Naive thymus-derived CD8-positive, alpha-beta T cell (primary cell): ENCODE measurements at regions not wholly inside any gene's neighbourhood (a gene's known extent, or its start where the extent isn't known, plus 50 kb on each side); places are given as distances from the start of the nearest gene placed in this dataset.

Experiments used
- ATAC-seq, 2 donors: fragments of 150-1000 bp; cut with Tn5 transposase in 1 of 2; sonication (Bioruptor Pico), chemical (Tn5 transposase) in 1 of 2; 1 replicate in 1 of 2; 2 replicates in 1 of 2; pipeline ENCODE4 v1.10.0; 2021; ENCODE audit warnings: mild to moderate bottlenecking in 2 of 2, moderate library complexity in 2 of 2
- POLR2A ChIA-PET: fragments of 350-600 bp; sonication (Branson Sonifier 250); formaldehyde crosslinking; loops from one replicate; lab custom pipeline; 2021; ENCODE audit warnings: antibody characterized with exemption; lab: Charles Lee
- DNase-seq, 10 donors: peaks; one replicate each; pipeline versions ENCODE4 v3.0.0 to v3.0.0-alpha.2; 2020 to 2022
- H3K27ac Mint-ChIP-seq, 10 donors: one replicate each; pipeline ENCODE4 v1.8.0; 2020 to 2022; ENCODE audit warnings: mild to moderate bottlenecking in 10 of 10, mixed read lengths in 10 of 10, moderate library complexity in 4 of 10, inconsistent platforms in 1 of 10
- H3K27me3 Mint-ChIP-seq, 5 donors: one replicate each; pipeline ENCODE4 v1.8.0; 2021 to 2022; ENCODE audit warnings: mixed read lengths in 5 of 5
- H3K36me3 Mint-ChIP-seq, 3 donors: one replicate each; pipeline ENCODE4 v1.8.0; 2020 to 2022; ENCODE audit warnings: mixed read lengths in 3 of 3, mild to moderate bottlenecking in 2 of 3, inconsistent platforms in 1 of 3
- H3K4me1 Mint-ChIP-seq, 4 donors: one replicate each; pipeline ENCODE4 v1.8.0; 2021 to 2022; ENCODE audit warnings: mixed read lengths in 4 of 4
- H3K4me3 Mint-ChIP-seq, 10 donors: one replicate each; pipeline ENCODE4 v1.8.0; 2020 to 2022; ENCODE audit warnings: mild to moderate bottlenecking in 10 of 10, mixed read lengths in 10 of 10, moderate library complexity in 6 of 10, inconsistent platforms in 1 of 10
- H3K9me3 Mint-ChIP-seq, 9 donors: one replicate each; pipeline ENCODE4 v1.8.0; 2020 to 2022; ENCODE audit warnings: mixed read lengths in 9 of 9, mild to moderate bottlenecking in 3 of 9, inconsistent platforms in 1 of 9, moderate library complexity in 1 of 9

- ATAC-seq, result no peak
- H3K4me3 Mint-ChIP-seq, result no peak overlapping the region
- POLR2A ChIA-PET, result no interaction called here
Measured at GRCh38 chr16:56109994-56110393, 81.3 kb upstream of the GNAO1 start.

GRCh38 chr16:56109205-56109604 is 82.1 kb upstream of the GNAO1 start:
- H3K9me3 Mint-ChIP-seq, result no peaks in the 10 kb centered on the region
- no peak overlapping the region for H3K27ac Mint-ChIP-seq

More at GRCh38 chr16:56109994-56110393, 81.3 kb upstream of the GNAO1 start:
- no peak overlapping the region for H3K27ac Mint-ChIP-seq
- no peaks in the 10 kb centered on the region for H3K36me3 Mint-ChIP-seq
- no peaks in the 10 kb centered on the region for H3K9me3 Mint-ChIP-seq
- peaks cover 0 to 2% (median 0%) of the 10 kb centered on the region in 4 donors for H3K4me1 Mint-ChIP-seq
- H3K27me3 Mint-ChIP-seq, result peaks cover 0 to 19% (median 6%) of the 10 kb centered on the region in 5 donors
- DNase-seq, result no peak

GRCh38 chr16:56108724-56109123 is 82.6 kb upstream of the GNAO1 start:
- peaks cover 0 to 2% (median 0%) of the 10 kb centered on the region in 4 donors for H3K4me1 Mint-ChIP-seq
- peaks cover 0 to 16% (median 3%) of the 10 kb centered on the region in 5 donors for H3K27me3 Mint-ChIP-seq
- no peaks in the 10 kb centered on the region for H3K36me3 Mint-ChIP-seq
- no peaks in the 10 kb centered on the region for H3K9me3 Mint-ChIP-seq
- no peak for ATAC-seq
- H3K27ac Mint-ChIP-seq, result no peak overlapping the region
- H3K4me3 Mint-ChIP-seq, result no peak overlapping the region
- POLR2A ChIA-PET, result no interaction called here
- DNase-seq, result no peak

More at GRCh38 chr16:56109205-56109604, 82.1 kb upstream of the GNAO1 start:
- POLR2A ChIA-PET, result no interaction called here
- no peak for ATAC-seq
- DNase-seq, result no peak
- Mint-ChIP-seq H3K4me1 (peaks cover 0 to 2% (median 0%) of the 10 kb centered on the region in 4 donors), H3K36me3 (no peaks in the 10 kb centered on the region), H3K27me3 (peaks cover 0 to 16% (median 6%) of the 10 kb centered on the region in 5 donors), H3K4me3 (no peak overlapping the region)

GRCh38 chr16:56108056-56108471 is 83.2 kb upstream of the GNAO1 start:
- H3K9me3 Mint-ChIP-seq, result no peaks in the 10 kb centered on the region
- POLR2A ChIA-PET, result no interaction called here
- H3K27me3 Mint-ChIP-seq, result peaks cover 0 to 16% (median 3%) of the 10 kb centered on the region in 5 donors
- ATAC-seq (no peak), DNase-seq (no peak)
- no peaks in the 10 kb centered on the region for H3K36me3 Mint-ChIP-seq
- peaks cover 0 to 2% (median 0%) of the 10 kb centered on the region in 4 donors for H3K4me1 Mint-ChIP-seq
- H3K27ac Mint-ChIP-seq, result no peak overlapping the region
- no peak overlapping the region for H3K4me3 Mint-ChIP-seq

GRCh38 chr16:56106527-56106926 is 84.8 kb upstream of the GNAO1 start:
- ATAC-seq (no peak), DNase-seq (no peak)
- POLR2A ChIA-PET, result no interaction called here
- H3K9me3 Mint-ChIP-seq, result no peaks in the 10 kb centered on the region
- no peaks in the 10 kb centered on the region for H3K36me3 Mint-ChIP-seq
- no peak overlapping the region for H3K4me3 Mint-ChIP-seq
- peaks cover 0 to 2% (median 0%) of the 10 kb centered on the region in 4 donors for H3K4me1 Mint-ChIP-seq
- H3K27me3 Mint-ChIP-seq, result peaks cover 0 to 16% (median 4%) of the 10 kb centered on the region in 5 donors
- no peak overlapping the region for H3K27ac Mint-ChIP-seq

- H3K4me1 Mint-ChIP-seq, result peaks cover 0 to 2% (median 0%) of the 10 kb centered on the region in 4 donors
- DNase-seq (no peak), ATAC-seq (no peak)
- POLR2A ChIA-PET, result no interaction called here
- H3K27ac Mint-ChIP-seq, result no peak overlapping the region
- H3K9me3 Mint-ChIP-seq, result no peaks in the 10 kb centered on the region
- peaks cover 6 to 23% (median 17%) of the 10 kb centered on the region in 5 donors for H3K27me3 Mint-ChIP-seq
- no peak overlapping the region for H3K4me3 Mint-ChIP-seq
- no peaks in the 10 kb centered on the region for H3K36me3 Mint-ChIP-seq
Measured at GRCh38 chr16:56102906-56103305, 88.4 kb upstream of the GNAO1 start.

- no peak for DNase-seq
- Mint-ChIP-seq H3K36me3 (no peaks in the 10 kb centered on the region), H3K9me3 (no peaks in the 10 kb centered on the region), H3K27ac (no peak overlapping the region), H3K27me3 (peaks cover 6 to 21% (median 19%) of the 10 kb centered on the region in 5 donors), H3K4me1 (peaks cover 0 to under 1% (median 0%) of the 10 kb centered on the region in 4 donors), H3K4me3 (no peak overlapping the region)
- no peak for ATAC-seq
- POLR2A ChIA-PET, result no interaction called here
Measured at GRCh38 chr16:56102183-56102686, 89.1 kb upstream of the GNAO1 start.

- H3K36me3 Mint-ChIP-seq, result no peaks in the 10 kb centered on the region
- H3K27me3 Mint-ChIP-seq, result peaks cover 6 to 21% (median 16%) of the 10 kb centered on the region in 5 donors
- DNase-seq, result no peak
- ATAC-seq, result no peak
- no peak overlapping the region for H3K4me3 Mint-ChIP-seq
- H3K4me1 Mint-ChIP-seq, result no peaks in the 10 kb centered on the region
- POLR2A ChIA-PET, result no interaction called here
- no peaks in the 10 kb centered on the region for H3K9me3 Mint-ChIP-seq
- no peak overlapping the region for H3K27ac Mint-ChIP-seq
Measured at GRCh38 chr16:56101480-56101879, 89.8 kb upstream of the GNAO1 start.

GRCh38 chr16:56097306-56097705 is 94.0 kb upstream of the GNAO1 start:
- Mint-ChIP-seq H3K4me1 (no peaks in the 10 kb centered on the region), H3K27ac (no peak overlapping the region), H3K36me3 (no peaks in the 10 kb centered on the region), H3K9me3 (no peaks in the 10 kb centered on the region), H3K27me3 (peaks cover 3 to 25% (median 10%) of the 10 kb centered on the region in 5 donors), H3K4me3 (no peak overlapping the region)
- no peak for ATAC-seq
- POLR2A ChIA-PET, result no interaction called here
- no peak for DNase-seq

GRCh38 chr16:56094231-56094630 is 97.1 kb upstream of the GNAO1 start:
- POLR2A ChIA-PET, result no interaction called here
- no peaks in the 10 kb centered on the region for H3K36me3 Mint-ChIP-seq
- H3K27me3 Mint-ChIP-seq, result peaks cover 2 to 31% (median 6%) of the 10 kb centered on the region in 5 donors
- ATAC-seq (no peak), DNase-seq (no peak)
- no peaks in the 10 kb centered on the region for H3K4me1 Mint-ChIP-seq
- no peak overlapping the region for H3K27ac Mint-ChIP-seq
- no peak overlapping the region for H3K4me3 Mint-ChIP-seq
- H3K9me3 Mint-ChIP-seq, result peaks cover 0 to 1% (median 0%) of the 10 kb centered on the region in 9 donors

GRCh38 chr16:56093055-56093454 is 98.2 kb upstream of the GNAO1 start:
- POLR2A ChIA-PET, result no interaction called here
- Mint-ChIP-seq H3K9me3 (peaks cover 0 to 1% (median 0%) of the 10 kb centered on the region in 9 donors), H3K4me3 (no peak overlapping the region), H3K36me3 (no peaks in the 10 kb centered on the region), H3K27me3 (peaks cover 2 to 19% (median 6%) of the 10 kb centered on the region in 5 donors), H3K27ac (no peak overlapping the region), H3K4me1 (no peaks in the 10 kb centered on the region)
- DNase-seq (no peak), ATAC-seq (no peak)

GRCh38 chr16:56090076-56090475 is 101.2 kb upstream of the GNAO1 start:
- no peak for ATAC-seq
- peaks cover 0 to 7% (median 0%) of the 10 kb centered on the region in 9 donors for H3K9me3 Mint-ChIP-seq

GRCh38 chr16:56087626-56088025 is 103.7 kb upstream of the GNAO1 start:
- ATAC-seq (no peak), DNase-seq (no peak)
- POLR2A ChIA-PET, result no interaction called here
- peaks cover 0 to 7% (median 0%) of the 10 kb centered on the region in 9 donors for H3K9me3 Mint-ChIP-seq
- H3K27ac Mint-ChIP-seq, result no peak overlapping the region
- H3K4me1 Mint-ChIP-seq, result peaks cover 0 to 2% (median 0%) of the 10 kb centered on the region in 4 donors
- no peaks in the 10 kb centered on the region for H3K36me3 Mint-ChIP-seq
- peaks cover 14 to 35% (median 17%) of the 10 kb centered on the region in 5 donors for H3K27me3 Mint-ChIP-seq
- no peak overlapping the region for H3K4me3 Mint-ChIP-seq

More at GRCh38 chr16:56090076-56090475, 101.2 kb upstream of the GNAO1 start:
- Mint-ChIP-seq H3K27me3 (peaks cover 9 to 25% (median 12%) of the 10 kb centered on the region in 5 donors), H3K4me1 (peaks cover 0 to 2% (median 0%) of the 10 kb centered on the region in 4 donors), H3K27ac (no peak overlapping the region), H3K36me3 (no peaks in the 10 kb centered on the region), H3K4me3 (no peak overlapping the region)
- POLR2A ChIA-PET, result no interaction called here
- DNase-seq, result no peak

GRCh38 chr16:56081371-56081770 is 109.9 kb upstream of the GNAO1 start:
- DNase-seq (no peak), ATAC-seq (no peak)
- Mint-ChIP-seq H3K4me3 (no peak overlapping the region), H3K27ac (no peak overlapping the region), H3K4me1 (no peaks in the 10 kb centered on the region), H3K36me3 (no peaks in the 10 kb centered on the region), H3K9me3 (peaks cover 0 to 3% (median 0%) of the 10 kb centered on the region in 9 donors), H3K27me3 (peaks cover 9 to 28% (median 13%) of the 10 kb centered on the region in 5 donors)
- POLR2A ChIA-PET, result no interaction called here
